NCI-H82 (cell line): ENCODE measurements at regions not wholly inside any gene's neighbourhood (a gene's known extent, or its start where the extent isn't known, plus 50 kb on each side); places are given as distances from the start of the nearest gene placed in this dataset.

Source experiments
- DNase-seq: peaks from one replicate; lab custom pipeline; 2025; lab: John Stamatoyannopoulos, UW

DNA sequence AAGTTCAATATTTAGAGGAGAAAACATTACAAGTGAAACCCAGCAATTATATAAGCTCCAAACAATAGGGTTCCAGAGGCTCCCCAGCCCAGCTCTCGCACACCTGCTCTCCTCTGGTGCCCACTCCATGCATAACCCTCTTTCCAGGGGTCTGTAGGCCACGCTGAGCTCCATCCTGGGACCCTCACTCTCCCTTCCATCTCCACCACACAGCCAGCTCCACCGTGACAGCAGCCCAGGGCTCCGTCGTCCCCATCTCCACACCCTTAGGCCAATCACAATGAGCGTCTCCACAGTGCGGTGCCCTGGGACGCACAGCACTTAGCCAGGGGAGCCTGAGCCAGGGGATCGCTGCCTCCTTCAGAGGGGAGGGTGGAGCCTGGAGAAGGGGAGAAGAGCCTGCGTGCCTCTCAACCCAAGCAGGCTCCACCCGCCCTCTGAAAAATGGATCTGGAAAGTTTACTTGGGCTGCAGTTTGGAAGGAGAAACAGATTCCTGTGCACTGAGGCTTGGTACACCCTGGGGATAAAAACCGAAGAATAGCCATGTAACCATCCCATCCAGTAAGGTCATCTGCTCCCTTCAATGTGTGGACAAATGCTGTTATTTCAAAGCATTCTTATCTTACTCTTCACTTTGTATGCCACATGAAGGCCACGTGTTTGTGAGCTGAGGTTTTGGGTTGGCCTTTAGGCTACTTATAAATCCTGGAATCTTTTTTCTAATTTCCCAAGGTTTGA lies 72.4 kb upstream of the GGTLC1 start:
- no peak for DNase-seq

DNA sequence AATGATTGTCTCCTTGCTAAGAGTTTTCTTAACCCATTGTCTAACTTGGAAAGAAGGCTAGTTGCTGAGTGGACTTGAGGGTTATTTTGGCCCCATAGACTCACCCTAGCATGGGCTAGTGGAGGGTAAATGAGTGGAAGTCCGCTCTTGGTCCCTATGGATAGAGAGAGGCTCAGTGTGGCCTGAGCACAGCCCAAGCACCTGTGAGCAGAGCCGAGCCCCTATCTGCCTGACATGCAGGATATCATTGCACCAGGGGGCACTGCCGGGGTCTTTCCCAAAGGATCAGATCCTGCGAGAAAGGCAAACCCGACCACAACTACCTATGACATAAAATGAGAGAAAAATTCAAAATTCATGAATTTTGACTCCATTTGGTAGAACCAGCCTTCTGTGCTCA lies 70.6 kb upstream of the GGTLC1 start:
- DNase-seq: no peak

DNA sequence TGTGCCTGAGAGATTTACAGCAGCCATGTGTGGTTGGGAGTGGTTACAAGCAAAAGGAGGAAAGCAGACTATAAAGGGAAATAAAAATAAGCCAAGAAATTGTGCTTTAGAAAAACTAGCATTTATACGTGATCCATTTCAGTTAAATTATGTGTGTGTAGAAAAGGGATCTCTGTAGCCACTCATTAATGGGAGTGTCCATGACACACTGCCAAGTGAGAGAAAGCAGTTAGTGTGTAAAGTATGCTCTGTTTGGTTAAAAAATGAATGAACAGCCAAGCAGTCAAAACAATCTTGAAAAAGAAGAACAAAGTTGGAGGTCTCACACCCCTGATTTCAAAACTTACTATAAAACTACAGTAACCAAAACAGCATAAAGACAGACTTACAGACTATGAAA lies 67.9 kb upstream of the GGTLC1 start:
- DNase-seq: no peak

DNA sequence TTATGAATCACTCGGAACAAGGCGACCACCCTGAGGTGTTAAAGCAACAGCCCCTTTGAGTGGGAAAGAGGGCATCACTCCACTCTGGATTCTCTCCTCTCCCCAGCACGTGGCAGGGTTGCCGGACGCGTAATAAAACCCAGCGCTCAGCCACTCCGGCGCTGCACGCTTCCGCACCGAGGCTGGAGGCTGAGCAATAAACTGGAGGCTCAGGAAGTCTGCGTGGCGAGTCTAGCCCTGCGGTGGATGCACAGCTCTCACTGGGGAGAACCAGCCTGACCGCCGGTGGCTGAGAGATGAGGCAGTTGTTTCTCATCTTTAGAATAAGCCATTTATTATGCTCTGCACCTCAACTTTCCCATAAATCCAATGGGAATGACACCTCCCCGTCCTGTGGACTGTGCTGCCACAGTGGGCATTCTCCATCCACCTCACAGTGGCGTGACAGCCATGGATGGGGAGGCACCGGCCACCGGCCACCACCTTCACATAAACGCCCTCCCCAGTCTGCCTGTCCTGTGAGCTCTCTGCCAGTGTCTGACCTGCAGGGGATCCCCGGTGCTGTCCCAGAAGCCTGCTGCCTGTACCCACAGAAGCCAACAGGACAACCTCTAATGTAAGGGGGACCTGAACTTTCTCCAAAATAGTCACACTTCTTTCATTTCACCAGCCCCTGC lies 64.2 kb upstream of the GGTLC1 start:
- DNase-seq: no peak

DNA sequence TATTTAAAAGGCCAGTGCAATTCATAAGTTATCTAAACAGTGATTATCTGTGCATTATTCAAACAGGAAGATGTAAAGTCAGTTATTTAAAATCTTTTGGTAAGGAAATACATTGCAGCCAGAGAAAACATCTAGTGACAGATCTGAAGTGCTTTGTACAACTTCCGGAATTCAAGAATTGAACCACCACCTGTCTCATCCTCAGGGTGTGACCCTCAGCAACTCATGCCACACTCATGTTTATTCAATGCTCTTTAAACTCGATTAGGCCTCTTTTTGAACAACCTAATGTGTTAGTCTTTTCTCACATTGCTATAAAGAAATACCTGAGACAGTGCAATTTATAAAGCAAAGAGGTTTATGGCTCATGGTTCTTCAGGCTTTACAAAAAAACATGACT lies 62.6 kb upstream of the GGTLC1 start:
- no peak for DNase-seq

DNA sequence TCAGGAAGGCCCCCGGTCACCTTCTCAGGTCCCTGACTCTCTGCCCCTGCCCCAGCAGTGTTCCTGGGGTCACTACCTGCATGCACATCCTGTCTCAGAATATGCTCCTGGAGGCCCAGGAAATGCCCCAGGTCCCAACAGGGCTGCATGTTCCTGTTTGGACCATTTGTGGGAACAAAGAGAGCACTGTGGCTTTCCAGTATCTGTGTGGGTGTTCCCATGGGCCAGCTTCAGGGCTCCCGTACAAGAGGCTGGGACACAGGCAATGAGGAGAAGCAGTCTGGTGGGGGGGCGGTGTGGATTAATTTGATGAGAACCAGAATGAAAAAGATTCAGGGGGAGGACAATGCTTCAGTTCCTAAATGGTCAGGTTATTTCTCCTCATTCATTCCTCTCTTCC lies 61.5 kb upstream of the GGTLC1 start:
- DNase-seq: no peak

DNA sequence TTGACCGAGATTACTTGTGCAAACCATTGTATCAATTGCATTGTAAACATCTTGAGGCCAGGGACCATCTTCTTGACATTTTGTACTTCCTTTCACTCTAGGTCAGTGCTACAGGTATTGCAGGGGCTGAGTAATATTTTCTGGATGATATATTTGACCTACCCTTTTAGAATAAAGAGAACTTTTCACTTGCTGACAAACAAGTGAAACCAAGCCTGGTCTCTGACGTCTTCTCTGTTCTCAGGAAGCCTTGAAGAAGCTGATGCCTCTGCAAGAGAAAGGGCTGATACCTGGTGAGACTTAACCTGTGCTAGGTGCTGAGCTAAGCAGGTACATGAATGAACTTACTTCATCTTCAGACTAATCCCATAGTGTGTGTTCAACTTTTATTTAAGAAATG lies 60.5 kb upstream of the GGTLC1 start:
- no peak for DNase-seq

DNA sequence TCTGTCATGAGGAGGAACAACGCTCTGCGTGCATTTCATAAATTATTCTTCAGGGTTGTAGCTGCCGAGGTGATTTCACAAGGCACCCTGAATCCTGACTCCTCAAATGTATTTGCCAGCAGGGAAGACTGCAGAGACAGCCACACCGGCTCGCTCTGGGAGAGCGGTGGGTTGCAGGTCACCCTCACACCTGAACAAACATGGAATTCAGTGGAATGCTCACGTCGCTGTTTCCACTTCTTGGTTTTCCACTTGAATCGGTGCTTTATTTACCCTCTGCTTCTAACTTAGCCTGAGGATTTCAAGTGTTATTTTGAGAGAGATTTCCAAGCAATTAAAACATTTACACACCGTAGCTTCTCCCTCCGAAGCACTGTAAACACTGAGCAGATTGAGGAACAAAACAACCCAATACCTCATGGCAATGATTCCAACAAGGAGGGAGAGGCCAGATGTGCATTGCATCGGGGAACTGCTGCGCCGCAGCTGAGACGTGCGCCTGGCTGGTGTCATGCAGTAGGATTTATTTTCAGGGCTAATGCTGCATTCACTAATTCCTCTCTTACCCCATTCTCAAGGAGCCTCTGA lies 59.5 kb upstream of the GGTLC1 start:
- no peak for DNase-seq

DNA sequence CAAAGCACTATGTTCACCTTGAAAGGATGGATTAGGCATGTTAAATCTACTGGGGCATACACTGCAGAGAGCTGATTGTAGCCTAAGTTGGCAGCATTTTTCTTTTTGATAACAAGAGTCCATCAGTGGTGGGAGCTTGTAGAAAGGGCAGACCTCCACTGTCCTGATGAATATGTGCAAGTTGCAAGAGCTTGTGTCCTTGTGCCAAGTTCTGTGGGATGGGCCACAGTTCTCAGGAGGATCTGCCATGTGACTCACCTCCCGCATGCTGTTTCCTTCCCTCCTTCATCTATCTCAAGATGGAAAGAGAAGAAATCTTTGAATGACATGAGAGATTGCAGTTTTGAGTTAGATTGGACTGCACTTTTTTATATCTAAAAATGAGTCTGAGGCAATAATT lies 58.3 kb upstream of the GGTLC1 start:
- no peak for DNase-seq

DNA sequence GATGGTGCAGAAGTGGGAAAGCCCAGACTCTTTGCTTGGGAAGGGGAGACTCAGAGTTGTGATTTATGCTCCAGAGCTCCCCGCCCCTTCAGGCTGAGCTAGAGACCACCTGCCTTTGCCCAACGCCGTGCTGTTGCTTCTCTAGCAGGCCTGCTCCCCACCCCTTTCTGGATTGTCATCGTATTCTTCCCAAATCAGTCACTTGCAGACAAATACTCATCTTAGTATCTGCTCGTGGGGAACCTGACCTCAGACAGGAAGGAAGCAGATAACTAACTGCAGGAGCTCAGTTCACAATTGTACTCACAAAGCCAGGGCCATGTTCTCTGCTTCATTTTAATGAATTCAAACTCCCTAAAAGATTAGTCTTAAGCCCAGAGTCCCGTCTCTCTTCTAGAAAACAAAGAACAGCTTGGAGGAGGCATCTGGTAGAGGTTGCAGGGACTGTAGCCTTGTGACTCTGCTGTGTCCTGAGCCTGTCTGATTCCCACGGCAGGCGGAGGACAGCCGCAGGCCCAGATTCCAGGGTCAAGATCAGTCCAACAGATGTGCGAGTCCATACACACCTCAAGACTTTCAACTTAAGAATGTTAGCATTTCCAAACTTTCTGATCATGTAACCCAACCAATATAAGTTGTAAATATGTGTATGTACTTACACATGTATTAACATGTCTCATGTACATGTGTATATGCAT lies 57.2 kb upstream of the GGTLC1 start:
- peak; percentile 8 for DNase-seq

DNA sequence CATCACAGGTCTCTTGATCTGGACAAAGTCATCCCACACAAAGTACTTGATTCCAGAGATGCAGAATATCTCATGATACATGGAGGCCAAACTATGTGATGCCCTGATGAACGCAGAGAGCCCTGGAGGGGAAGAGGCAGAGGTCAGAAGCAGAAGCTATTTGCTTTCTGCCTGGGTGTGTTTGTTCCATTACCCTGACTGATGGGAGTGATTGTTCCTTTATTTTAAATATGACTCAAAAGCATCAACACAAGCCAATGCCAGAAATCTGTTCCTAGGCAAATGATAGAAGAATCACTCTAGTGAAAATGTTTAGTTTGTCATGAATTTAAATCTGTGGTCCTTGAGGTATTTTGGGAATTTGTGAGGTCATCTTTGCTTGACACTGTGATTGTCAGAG lies 54.7 kb upstream of the GGTLC1 start:
- no peak for DNase-seq

DNA sequence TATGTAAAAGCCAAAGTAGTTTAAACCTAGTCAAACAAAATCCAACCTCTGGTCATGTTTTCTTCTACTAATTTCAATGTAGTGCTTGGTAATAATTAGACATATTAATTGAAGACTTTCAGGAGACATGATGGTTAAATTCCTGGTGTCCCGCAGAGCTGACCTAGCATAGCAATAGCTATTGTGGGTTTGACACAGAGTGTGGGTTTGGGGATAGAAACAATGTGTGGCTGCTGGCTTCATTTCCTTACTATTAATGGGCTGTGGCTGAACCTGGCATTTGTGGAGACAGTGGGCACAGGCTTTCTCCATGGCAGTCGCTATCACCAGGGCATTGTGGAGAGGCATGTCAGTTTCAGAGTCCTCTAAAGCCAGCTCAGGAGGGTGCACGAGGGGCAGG lies 54.1 kb upstream of the GGTLC1 start:
- no peak for DNase-seq

DNA sequence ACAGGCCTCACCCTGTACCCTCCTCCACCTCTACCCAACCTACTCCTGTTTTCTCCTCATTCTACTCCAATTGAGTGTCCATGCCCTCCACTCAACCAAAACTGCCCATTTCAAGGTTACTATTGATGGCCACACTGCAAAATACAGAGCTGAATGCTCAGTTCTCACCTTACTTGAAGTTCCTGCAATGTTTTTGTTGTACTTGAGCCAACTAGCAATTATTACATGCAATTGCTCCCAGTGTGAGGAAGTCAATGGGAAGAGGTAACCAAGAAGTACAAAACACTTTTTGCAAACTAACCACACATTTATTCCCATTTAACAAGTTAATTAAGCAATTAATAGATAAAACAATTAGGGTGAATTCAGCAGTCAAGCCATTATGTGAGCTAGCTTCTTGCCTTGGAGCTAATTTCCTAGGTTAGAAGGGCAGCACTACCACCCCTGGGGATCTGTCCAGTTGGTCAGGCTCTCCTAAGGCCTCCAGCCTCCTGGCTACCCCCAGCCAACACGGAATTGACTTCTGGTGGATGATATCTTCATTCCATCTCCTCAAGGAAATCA lies 52.4 kb upstream of the GGTLC1 start:
- DNase-seq: no peak

DNA sequence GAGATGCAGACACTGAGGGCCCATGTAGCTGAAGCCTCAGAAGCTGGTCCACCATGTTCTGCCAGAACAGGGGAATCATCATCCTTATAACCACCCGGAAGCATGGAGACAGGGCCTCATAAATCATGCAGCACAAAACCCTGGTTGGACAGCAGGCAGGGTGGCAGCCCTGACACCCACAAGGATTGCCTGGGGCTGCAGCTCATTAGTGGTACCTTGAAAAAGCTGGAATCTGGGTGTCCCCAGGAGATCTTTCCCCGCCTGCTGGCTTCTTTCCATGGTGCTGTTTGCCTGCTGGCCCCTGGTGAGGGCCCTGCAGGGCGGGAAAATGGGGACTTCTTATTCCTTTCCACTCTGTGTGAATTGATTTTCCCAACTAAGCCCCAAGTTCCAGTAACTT lies 50.6 kb upstream of the GGTLC1 start:
- no peak for DNase-seq
